Ovary (tissue), 7 donors: ENCODE measurements at regions not wholly inside any gene's neighbourhood (a gene's known extent, or its start where the extent isn't known, plus 50 kb on each side); places are given as distances from the start of the nearest gene placed in this dataset.
"Not testable (repeated sequence)": the region's sequence is repeated elsewhere in the genome, so short reads cannot be mapped to it uniquely, and the experiment has no call there.

ENCODE experiments used
- DNase-seq, 5 donors: peaks; one replicate each; pipeline ENCODE4 v3.0.0-alpha.2; 2019 to 2020
- H3K27ac ChIP-seq, 2 donors: fragments of 200-600 bp; one replicate each; pipeline versions ENCODE4 v1.5.1 to v1.8.0; 2019 to 2022
- H3K27me3 ChIP-seq: fragments of 200-600 bp; one replicate; pipeline ENCODE4 v1.8.0; 2022
- H3K36me3 ChIP-seq: fragments of 200-600 bp; sonication (generic); one replicate; pipeline ENCODE4 v1.5.1; 2019
- H3K4me1 ChIP-seq: one replicate; pipeline ENCODE4 v1.8.1; 2013; ENCODE audit warnings: mild to moderate bottlenecking, moderate library complexity; ENCODE audit not compliant: insufficient read depth
- H3K4me3 ChIP-seq: fragments of 200-600 bp; sonication (generic); one replicate; pipeline ENCODE4 v1.5.1; 2017
- H3K9me3 ChIP-seq, 2 donors: fragments of 200-600 bp in 1 of 2; sonication (generic) in 1 of 2; one replicate each; pipeline versions ENCODE4 v1.5.1 to v1.8.1; 2013 to 2019; ENCODE audit warnings: mild to moderate bottlenecking in 1 of 2, moderate library complexity in 1 of 2
- CTCF ChIP-seq, 3 donors: fragments of 450-650 bp in 2 of 3; fragments of 200-600 bp in 1 of 3; IDR thresholded peaks; one replicate each; pipeline versions ENCODE4 v1.5.1 to v1.8.0; 2016 to 2022; ENCODE audit warnings: antibody characterized with exemption in 3 of 3, mild to moderate bottlenecking in 1 of 3
- EP300 ChIP-seq: sonication (generic); formaldehyde crosslinking; IDR thresholded peaks from one replicate; pipeline ENCODE4 v1.6.1; 2017; ENCODE audit warnings: antibody characterized with exemption
- POLR2A ChIP-seq: fragments of 450-650 bp; IDR thresholded peaks from one replicate; pipeline ENCODE4 v1.6.1; 2017; ENCODE audit warnings: antibody characterized with exemption, mild to moderate bottlenecking, moderate library complexity
- WGBS, 3 donors: extraction: QIAGEN DNeasy Blood & Tissue Kit in 1 of 3; methylation state at CpG; one replicate each; pipeline versions ENCODE4 v1.1.5 to v1.1.7; 2013 to 2017; 5-methylcytosine and 5-hydroxymethylcytosine counted together
- intact Hi-C, 4 donors: fragments of 100-400 bp; cut with DNase I; formaldehyde crosslinking; loops; one replicate each; pipeline versions ENCODE4 v1.11.0 to v1.15.1; 2022 to 2023
- donor health status: DM: no; HTN: no; CAD: no; lungs with moderate emphysema.
- donor health status: DM: no; HTN: no; CAD: no.
- donor health status: Bipolar disorder and iron deficiency.
- donor health status: DM: no; HTN: no; CAD: no.
- donor health status: DM: yes; HTN: yes; CAD: no.

- H3K4me3 ChIP-seq: no peak overlapping the region
- no peak for DNase-seq
- H3K36me3 ChIP-seq: no peaks in the 10 kb centered on the region
- no peak overlapping the region for H3K27ac ChIP-seq
- intact Hi-C loops: no loop called here
- WGBS, 3 donors: 63 to 73% (median 67%) methylated on average over 3 of the region's 3 CpGs
- H3K4me1 ChIP-seq: no peaks in the 10 kb centered on the region
- no peaks in the 10 kb centered on the region for H3K9me3 ChIP-seq
- no peak for TF ChIP-seq EP300
- TF ChIP-seq CTCF (IDR thresholded peaks at IDR 0.05): no peak
- no peaks in the 10 kb centered on the region for H3K27me3 ChIP-seq
Measured at GRCh38 chr5:51802551-51803184, 419.4 kb downstream of the ISL1 start.

GRCh38 chr5:51806677-51807076 lies 423.4 kb downstream of the ISL1 start:
- 58 to 67% (median 62%) methylated on average over 2 of the region's 2 CpGs for WGBS, 3 donors
- Histone ChIP-seq H3K4me3 (no peak overlapping the region), H3K9me3 (no peaks in the 10 kb centered on the region), H3K36me3 (no peaks in the 10 kb centered on the region), H3K27ac (no peak overlapping the region), H3K27me3 (no peaks in the 10 kb centered on the region), H3K4me1 (no peaks in the 10 kb centered on the region)
- no peak for DNase-seq
- TF ChIP-seq POLR2A (no peak), EP300 (no peak), CTCF (IDR thresholded peaks at IDR 0.05) (no peak)
- intact Hi-C loops: no loop called here

- no peak for DNase-seq
- TF ChIP-seq EP300 (no peak), POLR2A (no peak), CTCF (IDR thresholded peaks at IDR 0.05) (no peak)
- WGBS, 3 donors: 18 to 35% (median 19%) methylated on average over 3 of the region's 3 CpGs
- H3K9me3 ChIP-seq: no peaks in the 10 kb centered on the region
- intact Hi-C loops: no loop called here
- H3K4me3 ChIP-seq: no peak overlapping the region
- H3K36me3 ChIP-seq: no peaks in the 10 kb centered on the region
- no peak overlapping the region for H3K27ac ChIP-seq
- no peaks in the 10 kb centered on the region for H3K27me3 ChIP-seq
- H3K4me1 ChIP-seq: no peaks in the 10 kb centered on the region
Measured at GRCh38 chr5:51810592-51810991, 427.3 kb downstream of the ISL1 start.

- Histone ChIP-seq H3K27me3 (no peaks in the 10 kb centered on the region), H3K36me3 (no peaks in the 10 kb centered on the region), H3K4me3 (no peak overlapping the region), H3K27ac (no peak overlapping the region), H3K4me1 (no peaks in the 10 kb centered on the region), H3K9me3 (no peaks in the 10 kb centered on the region)
- 30 to 34% (median 31%) methylated on average over 4 of the region's 4 CpGs for WGBS, 3 donors
- TF ChIP-seq EP300: no peak
- no peak for TF ChIP-seq POLR2A
- TF ChIP-seq CTCF (IDR thresholded peaks at IDR 0.05): no peak
- no peak for DNase-seq
- intact Hi-C loops: no loop called here
Measured at GRCh38 chr5:51811883-51812471, 428.7 kb downstream of the ISL1 start.

- H3K9me3 ChIP-seq, H3K4me1 ChIP-seq, H3K27me3 ChIP-seq, DNase-seq, intact Hi-C loops, H3K27ac ChIP-seq, H3K36me3 ChIP-seq, H3K4me3 ChIP-seq: not testable (repeated sequence)
- WGBS, 3 donors: 92 to 94% (median 93%) methylated on average over 3 of the region's 3 CpGs
Measured at GRCh38 chr5:51814817-51815216, 431.6 kb downstream of the ISL1 start.
